HEK293T (cell line): ENCODE measurements at regions not wholly inside any gene's neighbourhood (a gene's known extent, or its start where the extent isn't known, plus 50 kb on each side); places are given as distances from the start of the nearest gene placed in this dataset.

ENCODE experiments used
- CTCF ChIA-PET: fragments of 350-600 bp; formaldehyde crosslinking; extraction: SDS; loops from one replicate; lab custom pipeline; 2021; ENCODE audit warnings: antibody characterized with exemption, inconsistent platforms; lab: Yijun Ruan, JAX
- POLR2A ChIA-PET: fragments of 350-600 bp; formaldehyde crosslinking; extraction: SDS; loops from one replicate; lab custom pipeline; 2020; ENCODE audit warnings: antibody characterized with exemption, inconsistent platforms; lab: Yijun Ruan, JAX
- DNase-seq: peaks from one replicate; pipeline ENCODE4 v3.0.0; 2012; ENCODE audit warnings: mixed read lengths; ENCODE audit errors: extremely low spot score
- ARNT ChIP-seq: fragments of 450-650 bp; IDR thresholded peaks from 2 replicates; pipeline ENCODE4 v1.6.1; 2017; ENCODE audit warnings: mild to moderate bottlenecking
- BHLHE40 ChIP-seq: fragments of 450-650 bp; IDR thresholded peaks from 2 replicates; pipeline ENCODE4 v1.6.1; 2016; ENCODE audit warnings: mild to moderate bottlenecking, moderate library complexity, borderline replicate concordance
- CTBP1 ChIP-seq: fragments of 450-650 bp; IDR thresholded peaks from 2 replicates; pipeline ENCODE4 v1.6.1; 2016; ENCODE audit warnings: borderline replicate concordance
- ELF4 ChIP-seq: fragments of 450-650 bp; IDR thresholded peaks from 2 replicates; pipeline ENCODE4 v1.6.1; 2017; ENCODE audit warnings: antibody characterized with exemption
- FOXA1 ChIP-seq: fragments of 450-650 bp; IDR thresholded peaks from 2 replicates; pipeline ENCODE4 v1.6.1; 2016; ENCODE audit warnings: mild to moderate bottlenecking
- FOXK2 ChIP-seq: fragments of 450-650 bp; IDR thresholded peaks from 2 replicates; pipeline ENCODE4 v1.6.1; 2016; ENCODE audit warnings: mild to moderate bottlenecking
- FOXM1 ChIP-seq: fragments of 450-650 bp; IDR thresholded peaks from 2 replicates; pipeline ENCODE4 v1.6.1; 2017; ENCODE audit warnings: mild to moderate bottlenecking, borderline replicate concordance
- HDGF ChIP-seq: fragments of 450-650 bp; IDR thresholded peaks from 2 replicates; pipeline ENCODE4 v1.6.1; 2017; ENCODE audit warnings: antibody characterized with exemption, borderline replicate concordance
- L3MBTL2 ChIP-seq: fragments of 450-650 bp; conservative IDR thresholded peaks from 2 replicates; pipeline ENCODE4 v1.6.1; 2016; ENCODE audit warnings: mild to moderate bottlenecking
- LEF1 ChIP-seq: fragments of 450-650 bp; IDR thresholded peaks from 2 replicates; pipeline ENCODE4 v1.6.1; 2017; ENCODE audit warnings: mild to moderate bottlenecking, borderline replicate concordance
- NFRKB ChIP-seq: fragments of 450-650 bp; IDR thresholded peaks from 2 replicates; pipeline ENCODE4 v1.6.1; 2016; ENCODE audit warnings: mild to moderate bottlenecking, moderate library complexity
- PKNOX1 ChIP-seq: fragments of 450-650 bp; IDR thresholded peaks from 2 replicates; pipeline ENCODE4 v1.6.1; 2016
- SP1 ChIP-seq: fragments of 450-650 bp; IDR thresholded peaks from 2 replicates; pipeline ENCODE4 v1.6.1; 2017
- SUZ12 ChIP-seq: fragments of 450-650 bp; IDR thresholded peaks from 2 replicates; pipeline ENCODE4 v1.6.1; 2016; ENCODE audit warnings: mild to moderate bottlenecking
- TARDBP ChIP-seq: fragments of 450-650 bp; IDR thresholded peaks from 2 replicates; pipeline ENCODE4 v1.6.1; 2016
- ZNF384 ChIP-seq: fragments of 450-650 bp; IDR thresholded peaks from 2 replicates; pipeline ENCODE4 v1.6.1; 2016

GRCh38 chr5:130995851-130996250 lies 169.2 kb downstream of the HINT1 start:
- POLR2A ChIA-PET = no interaction called here
- DNase-seq = no peak
- TF ChIP-seq FOXM1 = no peak
- no peak for TF ChIP-seq ELF4
- no peak for TF ChIP-seq HDGF
- TF ChIP-seq LEF1 = no peak
- TF ChIP-seq SP1 = no peak
- no peak for TF ChIP-seq PKNOX1
- no peak for TF ChIP-seq CTBP1
- no peak for TF ChIP-seq ARNT
- CTCF ChIA-PET = interaction anchor here (0.6 kb wide), 1 partner anchor 125 kb away, joined by 8 read pairs; no protein-coding TSS in a partner anchor

GRCh38 chr5:130995254-130995515 lies 169.9 kb downstream of the HINT1 start:
- ChIA-PET POLR2A (no interaction called here), CTCF (no interaction called here)
- TF ChIP-seq FOXK2 (no peak), TARDBP (no peak), ELF4 (no peak), PKNOX1 (no peak), ARNT (no peak), NFRKB (no peak)
- DNase-seq = no peak

GRCh38 chr5:130994496-130995253 lies 170.4 kb downstream of the HINT1 start:
- no peak for TF ChIP-seq ZNF384
- no peak for TF ChIP-seq PKNOX1
- TF ChIP-seq SP1 = no peak
- no peak for TF ChIP-seq TARDBP
- TF ChIP-seq CTBP1 = no peak
- TF ChIP-seq L3MBTL2 = no peak
- no peak for TF ChIP-seq BHLHE40
- TF ChIP-seq ELF4 = no peak
- TF ChIP-seq FOXM1 = no peak
- no peak for TF ChIP-seq SUZ12
- no peak for TF ChIP-seq FOXA1
- ChIA-PET POLR2A (no interaction called here), CTCF (no interaction called here)
- no peak for DNase-seq

GRCh38 chr5:130992621-130993020 lies 172.4 kb downstream of the HINT1 start:
- ChIA-PET CTCF (interaction anchor here (0.6 kb wide), 1 partner anchor 23 kb away, joined by 3 read pairs; no protein-coding TSS in a partner anchor), POLR2A (no interaction called here)
- TF ChIP-seq L3MBTL2 (no peak), FOXK2 (no peak), CTBP1 (no peak)
- DNase-seq = no peak

- POLR2A ChIA-PET = no interaction called here
- CTCF ChIA-PET = interaction anchor here (0.6 kb wide), 1 partner anchor 23 kb away, joined by 3 read pairs; no protein-coding TSS in a partner anchor
- DNase-seq = no peak
- TF ChIP-seq CTBP1 = no peak
- no peak for TF ChIP-seq SP1
- no peak for TF ChIP-seq L3MBTL2
- TF ChIP-seq SUZ12 = no peak
- no peak for TF ChIP-seq ARNT
- TF ChIP-seq HDGF = no peak
- TF ChIP-seq ZNF384 = no peak
- no peak for TF ChIP-seq LEF1
- TF ChIP-seq FOXA1 = no peak
- TF ChIP-seq NFRKB = no peak
Measured at GRCh38 chr5:130992095-130992494, 173.0 kb downstream of the HINT1 start.

GRCh38 chr5:130985776-130986175 lies 179.3 kb downstream of the HINT1 start:
- no peak for DNase-seq
- CTCF ChIA-PET = no interaction called here
- POLR2A ChIA-PET = no interaction called here
- no peak for TF ChIP-seq PKNOX1
- no peak for TF ChIP-seq ELF4
- TF ChIP-seq ZNF384 = no peak
- TF ChIP-seq NFRKB = no peak
- no peak for TF ChIP-seq FOXA1

GRCh38 chr5:130981663-130982062 lies 183.4 kb downstream of the HINT1 start:
- ChIA-PET POLR2A (no interaction called here), CTCF (no interaction called here)
- DNase-seq = no peak
- TF ChIP-seq ZNF384 (no peak), NFRKB (no peak), ELF4 (no peak), BHLHE40 (no peak), L3MBTL2 (no peak), SP1 (no peak), LEF1 (no peak)
